ENCODE measurements at regions not wholly inside any gene's neighbourhood (a gene's known extent, or its start where the extent isn't known, plus 50 kb on each side); places are given as distances from the start of the nearest gene placed in this dataset.
"Not testable (repeated sequence)": the region's sequence is repeated elsewhere in the genome, so short reads cannot be mapped to it uniquely, and the experiment has no call there.

DNA sequence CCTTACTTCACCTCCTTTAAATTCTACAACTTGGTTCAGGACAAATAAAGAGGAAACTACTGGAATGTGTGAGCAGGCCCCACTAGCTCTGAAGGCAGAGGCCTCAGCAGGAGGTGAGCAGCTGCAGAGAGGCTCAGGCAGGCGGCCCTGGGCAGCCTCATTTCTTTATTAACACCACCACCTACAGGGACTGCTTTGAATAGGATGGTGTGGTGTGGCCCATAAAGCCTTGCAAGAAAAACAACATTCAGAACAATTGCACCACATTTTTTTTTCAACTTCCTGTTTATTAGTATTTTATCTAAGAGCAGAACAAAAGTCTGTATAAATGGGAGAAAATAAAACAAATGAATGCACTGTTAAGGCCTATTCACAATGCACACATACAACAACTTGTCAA is 333.7 kb downstream of the BCL2L11 start:
- DNase-seq, result peak; percentile 55

DNA sequence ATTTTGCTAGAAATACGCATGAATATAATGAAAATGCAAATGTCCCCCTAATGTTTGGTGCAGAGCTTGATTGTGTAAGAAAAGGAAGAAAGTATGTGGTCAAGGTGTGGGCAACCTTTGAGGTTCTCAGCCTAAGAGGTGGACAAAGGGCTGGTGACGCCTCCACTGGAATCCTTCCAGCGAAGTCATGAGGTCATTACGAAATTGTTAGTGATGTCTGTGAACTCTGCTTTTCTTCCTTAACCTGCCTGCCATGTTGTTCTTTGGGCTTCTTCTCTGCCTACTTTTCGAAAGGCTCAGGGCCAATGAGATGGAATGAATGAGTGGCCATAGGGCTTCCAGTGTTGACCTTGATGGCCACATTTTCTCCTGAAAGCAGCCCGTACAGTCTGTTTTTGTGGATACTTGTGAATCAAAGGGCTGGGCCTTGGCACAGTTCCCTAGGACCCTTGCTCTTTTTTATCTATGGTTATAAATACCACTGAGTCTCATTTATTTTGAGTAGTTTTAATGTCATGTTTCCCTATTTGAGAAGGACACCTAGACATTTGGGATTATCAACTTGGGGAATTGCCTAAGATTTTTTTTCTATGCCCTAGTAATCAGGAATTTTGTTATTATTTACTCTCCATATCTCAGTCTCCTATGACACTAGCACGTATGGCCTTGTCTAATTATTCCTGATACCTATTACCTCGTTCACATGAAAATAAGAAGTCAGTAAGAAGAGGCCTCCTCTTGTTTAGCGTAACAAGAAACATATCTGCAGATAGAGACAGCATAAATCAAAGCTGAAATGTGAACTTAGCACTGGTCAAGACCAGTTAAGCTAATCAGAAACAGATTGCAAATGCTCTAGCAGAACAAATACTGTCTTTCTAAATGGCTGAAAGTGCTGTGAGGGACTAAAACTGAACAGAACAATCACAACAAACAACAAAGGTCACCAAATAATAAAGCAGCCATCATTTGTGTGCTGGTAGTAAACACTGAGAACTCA is 334.6 kb downstream of the BCL2L11 start:
- not testable (repeated sequence) for DNase-seq

DNA sequence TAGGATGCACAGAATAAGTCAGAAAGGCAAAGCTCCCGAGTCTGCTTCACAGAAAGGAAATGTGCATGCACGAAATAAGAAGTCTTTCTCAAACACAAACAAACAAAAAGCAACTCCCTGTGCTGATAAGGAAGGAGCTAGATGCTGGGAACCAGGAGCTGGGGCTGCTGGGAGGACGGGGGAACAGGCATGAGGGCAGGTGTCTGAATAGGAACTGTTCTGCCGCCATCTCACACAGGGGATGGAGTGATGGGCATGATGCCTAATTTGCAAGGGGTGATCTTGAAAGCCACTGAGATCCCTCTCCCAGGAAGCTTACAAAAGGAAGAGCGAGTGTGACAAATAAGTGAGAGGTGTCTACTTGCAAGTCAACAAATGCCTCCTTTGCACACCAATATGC is 336.5 kb downstream of the BCL2L11 start:
- DNase-seq, result not testable (repeated sequence)

DNA sequence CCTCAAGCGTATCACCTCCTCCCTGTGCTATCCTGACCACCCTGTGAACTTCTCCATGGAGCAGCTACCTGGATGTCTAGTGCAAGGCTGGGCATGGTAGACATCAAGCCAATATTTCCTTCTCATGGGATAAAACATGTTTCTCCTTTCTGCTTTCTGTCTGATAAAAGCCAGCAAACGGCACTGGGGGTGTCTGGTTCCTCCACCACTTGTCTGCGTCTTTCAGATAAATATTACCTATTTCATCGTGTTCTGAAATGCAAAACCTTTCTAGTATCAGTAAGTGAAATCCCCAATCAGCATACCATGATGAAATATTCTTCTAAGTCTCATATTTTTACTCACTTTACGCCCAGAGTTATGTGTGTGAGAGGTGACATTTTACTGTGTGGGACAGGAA is 340.2 kb downstream of the BCL2L11 start:
- not testable (repeated sequence) for DNase-seq

DNA sequence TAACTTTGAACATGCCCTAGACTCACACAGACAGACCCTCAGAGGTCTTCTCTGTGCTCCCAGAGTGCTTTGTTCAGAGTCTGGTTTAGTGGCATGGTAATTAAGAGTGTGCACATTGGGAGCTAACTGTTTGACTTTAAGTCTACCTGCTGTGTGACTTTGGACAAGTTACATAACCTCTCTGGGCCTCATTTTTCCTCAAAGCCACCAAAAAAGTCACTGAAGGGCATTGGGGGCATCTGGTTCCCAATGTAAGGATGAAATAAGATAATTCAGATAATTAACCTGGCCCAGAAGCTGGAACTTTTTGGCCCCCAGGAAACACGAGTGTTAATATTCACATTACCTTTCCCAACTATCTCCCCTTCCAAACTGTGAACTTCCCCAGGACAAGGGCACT is 341.1 kb downstream of the BCL2L11 start:
- DNase-seq, result not testable (repeated sequence)

DNA sequence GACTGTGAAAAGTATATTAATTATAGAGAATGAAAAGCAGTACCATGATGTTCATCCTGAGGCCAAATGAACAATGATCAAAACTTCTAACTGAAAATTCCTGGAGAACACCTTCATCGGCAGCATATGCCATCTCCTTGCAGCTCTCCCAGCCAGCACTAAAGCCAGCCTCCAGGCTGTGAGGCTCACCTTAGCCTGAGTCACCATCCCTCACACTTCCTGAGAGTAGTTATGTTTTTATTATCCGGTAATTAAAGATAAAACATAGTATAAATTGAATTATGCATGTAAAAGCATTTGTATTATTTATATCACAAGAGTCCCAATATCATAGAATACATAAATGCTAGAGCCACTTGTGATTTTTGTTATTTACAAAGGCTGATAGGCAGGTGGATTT is 341.9 kb downstream of the BCL2L11 start:
- not testable (repeated sequence) for DNase-seq

DNA sequence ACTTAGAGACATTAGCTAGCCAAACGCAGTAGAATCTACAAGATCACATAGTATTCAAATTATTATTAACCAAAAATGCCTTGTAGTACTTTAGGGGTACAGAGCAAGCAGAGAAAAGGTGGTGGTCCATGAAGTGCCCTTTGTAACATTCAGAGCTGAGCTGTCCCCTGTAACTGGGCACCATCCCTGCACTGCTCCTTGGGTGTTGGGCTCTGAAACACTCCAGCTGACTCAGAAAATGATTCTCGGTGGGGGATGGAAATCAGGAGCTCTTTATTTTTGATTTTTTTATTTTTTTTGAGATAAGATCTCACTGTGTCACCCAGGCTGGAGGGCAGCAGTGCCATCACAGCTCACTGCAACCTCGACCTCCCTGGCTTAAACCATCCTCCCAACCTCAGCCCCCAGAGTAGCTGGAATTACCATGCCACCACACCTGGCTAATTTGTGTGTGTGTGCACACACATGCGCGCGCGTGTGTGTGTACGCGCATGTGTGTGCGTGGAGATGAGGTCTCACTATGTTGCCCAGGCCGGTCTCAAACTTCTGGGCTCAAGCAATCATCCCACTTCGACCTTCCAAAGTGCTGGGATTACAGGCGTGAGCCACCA is 342.6 kb downstream of the BCL2L11 start:
- DNase-seq, result not testable (repeated sequence)

DNA sequence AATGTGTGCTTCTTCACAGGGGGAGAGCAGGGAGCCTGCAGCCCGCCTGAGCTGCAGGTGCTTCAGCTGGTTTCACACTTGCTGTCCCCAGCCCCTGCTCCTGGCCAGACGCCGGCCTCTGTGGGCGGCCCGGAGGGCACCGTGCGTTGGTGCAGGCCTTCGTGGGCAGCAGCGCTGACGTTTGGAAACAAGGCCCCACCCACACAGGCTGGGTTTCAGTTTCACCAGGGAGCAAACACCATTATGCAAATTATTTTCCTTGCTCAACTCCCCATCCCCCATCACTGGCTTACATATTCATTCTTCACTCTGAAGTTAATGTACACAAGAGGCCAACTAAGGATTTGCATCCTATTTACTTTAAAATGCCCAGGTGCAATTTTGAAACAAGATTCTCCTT is 343.2 kb downstream of the BCL2L11 start:
- DNase-seq, result not testable (repeated sequence)

DNA sequence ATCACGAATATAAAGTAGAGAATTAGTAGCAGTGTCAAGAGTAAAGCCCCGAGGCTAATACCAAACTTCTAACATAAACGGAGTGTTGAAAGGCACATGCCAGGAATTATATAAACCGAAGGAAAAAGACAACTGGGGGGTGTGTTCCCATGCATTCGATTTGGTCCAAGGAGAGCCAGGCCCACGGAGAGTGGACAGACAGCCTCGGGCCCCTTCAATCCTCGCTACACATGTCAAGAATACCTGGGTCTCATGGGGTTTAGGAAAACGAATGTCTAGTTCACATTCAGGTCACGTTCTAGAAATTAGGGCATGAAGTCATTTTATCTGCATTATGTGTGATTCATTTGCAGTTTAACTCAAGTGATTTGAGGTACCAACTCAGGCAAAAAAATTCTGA is 343.7 kb downstream of the BCL2L11 start:
- DNase-seq, result not testable (repeated sequence)

DNA sequence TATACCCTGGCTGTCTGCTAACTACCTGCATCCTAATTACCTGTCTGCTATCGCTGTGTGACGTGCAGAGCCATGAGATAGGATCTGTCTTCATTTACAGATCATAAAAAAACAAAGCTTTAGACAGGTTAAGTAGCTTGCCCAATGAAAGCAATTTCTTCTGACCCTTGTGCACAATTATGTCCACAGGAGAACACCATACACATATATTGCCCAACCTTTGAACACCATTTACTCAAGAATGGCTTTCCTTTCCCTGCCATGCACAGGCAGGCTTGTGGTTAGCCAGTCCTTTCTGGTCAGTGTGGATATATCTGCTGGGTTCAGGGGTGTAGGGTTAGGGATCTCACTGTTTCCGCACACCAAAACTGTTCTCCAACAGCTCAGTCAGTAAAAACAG is 344.8 kb downstream of the BCL2L11 start:
- not testable (repeated sequence) for DNase-seq

DNA sequence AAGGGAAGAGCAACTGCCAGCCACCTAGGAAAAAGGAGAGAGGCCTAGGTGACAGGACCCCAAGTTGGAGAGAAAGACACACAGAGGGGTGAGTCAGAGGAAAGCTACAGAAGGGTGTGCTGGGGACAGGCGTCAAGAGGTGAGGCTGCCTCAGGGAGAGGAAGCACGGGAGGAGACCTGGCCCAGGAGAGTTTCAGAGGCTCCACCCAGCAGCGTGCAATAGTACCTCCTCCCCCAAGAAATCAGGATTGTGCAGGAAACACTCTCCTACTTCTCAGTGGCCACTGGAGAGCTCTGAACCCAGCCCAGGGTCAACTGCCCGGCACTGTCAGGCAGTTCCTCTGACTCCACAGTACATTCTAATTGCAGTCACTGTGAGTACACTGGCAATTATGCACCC is 346.0 kb downstream of the BCL2L11 start:
- DNase-seq, result not testable (repeated sequence)

DNA sequence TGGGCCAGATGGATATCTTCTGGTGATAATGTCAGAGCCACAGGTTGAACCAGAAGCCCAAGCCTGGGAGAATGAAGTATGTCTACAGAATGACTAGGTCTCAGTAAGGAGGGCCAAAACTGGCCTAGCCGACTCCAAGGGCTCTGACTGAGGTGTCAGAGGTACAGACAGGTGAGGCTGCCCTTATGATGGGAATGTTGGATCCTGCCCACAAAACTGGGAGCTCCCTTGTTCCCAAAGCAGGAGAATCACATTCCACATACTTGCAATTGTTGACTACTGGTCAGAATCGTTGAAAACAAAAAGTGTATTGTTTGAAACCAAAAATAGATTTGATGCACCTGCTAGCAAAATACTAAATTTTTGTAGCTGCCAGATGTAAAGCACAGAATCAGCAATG is 350.2 kb downstream of the BCL2L11 start:
- not testable (repeated sequence) for DNase-seq

DNA sequence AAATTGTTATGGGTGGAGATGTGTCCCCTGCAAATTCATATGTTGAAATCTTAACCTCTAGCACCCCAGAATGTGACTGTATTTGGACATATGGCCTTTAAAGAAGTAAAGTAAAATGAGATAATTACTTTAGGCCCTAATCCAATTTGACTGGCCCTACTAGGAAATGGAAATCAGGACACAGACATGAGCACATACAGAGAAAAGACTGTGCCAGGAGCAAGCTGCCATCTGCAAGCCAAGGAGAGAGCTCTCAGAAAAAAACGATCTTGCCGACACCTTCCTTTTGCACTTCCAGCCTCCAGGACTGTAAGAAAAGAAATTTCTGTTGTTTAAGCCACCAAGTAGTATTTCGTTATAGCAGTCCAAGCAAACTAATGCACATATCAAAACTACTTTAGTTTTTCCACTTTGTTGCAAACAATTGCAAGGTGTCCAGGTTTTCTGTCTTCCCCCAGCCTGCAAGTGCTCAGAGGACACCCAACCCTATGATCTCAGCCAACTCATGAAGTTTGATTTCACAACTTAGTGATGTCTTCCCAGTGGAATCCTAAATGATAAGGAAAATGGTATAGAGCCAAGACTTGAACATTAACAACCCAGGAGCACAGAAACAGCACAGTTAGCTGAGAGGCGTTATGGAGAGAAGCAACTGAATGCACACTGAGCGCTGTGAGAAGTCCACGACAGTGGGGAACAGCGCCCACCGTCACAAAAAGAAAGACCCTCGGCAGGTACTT is 351.2 kb downstream of the BCL2L11 start:
- not testable (repeated sequence) for DNase-seq

DNA sequence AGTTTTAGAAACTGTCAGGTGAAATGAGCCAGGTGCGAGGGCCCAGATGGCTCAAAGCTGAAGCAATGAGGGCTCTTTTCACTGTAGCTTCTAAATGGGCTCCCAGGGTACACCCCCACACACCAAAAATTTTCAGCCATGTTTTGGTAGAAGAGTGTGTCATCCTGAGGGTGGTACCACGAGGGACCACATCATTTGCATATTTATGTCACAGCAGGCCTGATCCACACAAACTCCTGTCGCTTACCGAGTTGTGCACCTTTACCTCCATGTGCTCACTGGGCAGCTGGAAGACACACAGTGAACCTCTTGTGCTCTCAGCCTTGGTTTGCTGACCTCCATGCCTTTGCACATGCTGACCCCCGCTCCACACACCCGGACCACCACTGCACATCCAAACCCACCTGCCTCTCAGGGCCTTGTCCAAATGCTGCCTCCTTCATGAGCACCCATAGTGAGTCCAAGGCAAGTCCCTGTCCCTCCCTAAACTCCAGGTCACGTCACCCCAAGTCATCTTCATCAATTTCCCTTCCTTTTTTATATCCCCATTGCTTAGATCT is 352.2 kb downstream of the BCL2L11 start:
- DNase-seq, result not testable (repeated sequence)

DNA sequence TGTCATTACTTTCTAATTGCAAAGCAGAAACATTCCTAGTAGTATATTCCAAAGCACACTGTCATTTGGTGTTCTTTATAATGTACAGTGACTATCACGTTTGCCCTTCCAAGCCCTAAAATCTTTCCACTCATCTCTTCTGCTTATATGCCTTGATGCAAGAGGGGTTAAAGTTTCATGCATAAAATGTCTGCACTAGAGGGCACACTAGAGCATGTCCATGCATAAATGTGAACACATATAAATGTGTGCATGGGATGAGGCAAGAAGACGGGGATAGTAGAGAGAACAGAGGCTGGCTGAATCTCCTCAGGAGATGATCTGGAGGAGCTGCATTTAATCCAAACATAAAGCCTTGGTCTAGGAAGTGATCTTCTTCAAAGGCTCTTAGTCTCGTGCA is 352.8 kb downstream of the BCL2L11 start:
- DNase-seq, result not testable (repeated sequence)

DNA sequence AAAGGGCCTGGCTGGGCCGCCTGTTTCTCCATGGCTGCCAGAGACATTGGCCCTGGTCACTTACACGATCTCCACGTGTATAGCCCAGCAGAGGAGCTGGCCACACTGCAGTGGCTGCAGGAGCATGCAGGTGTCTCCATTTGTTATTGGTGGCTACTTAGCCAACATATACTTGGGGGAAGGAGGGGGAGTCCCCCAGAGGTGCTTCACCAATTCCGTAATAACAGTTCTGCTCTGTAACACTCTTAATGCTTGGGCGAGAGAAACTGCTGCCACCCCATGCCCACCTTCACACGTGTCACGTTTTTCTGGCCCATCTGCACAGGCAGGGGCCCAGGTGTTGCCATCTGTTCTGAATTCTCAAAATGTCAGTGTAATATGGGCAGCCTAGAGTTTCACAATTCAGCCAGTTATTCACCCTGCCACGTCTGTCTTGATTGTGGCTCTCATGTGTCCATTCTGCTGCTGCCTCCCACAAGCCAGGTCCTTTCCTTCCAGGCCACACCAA is 353.5 kb downstream of the BCL2L11 start:
- not testable (repeated sequence) for DNase-seq

DNA sequence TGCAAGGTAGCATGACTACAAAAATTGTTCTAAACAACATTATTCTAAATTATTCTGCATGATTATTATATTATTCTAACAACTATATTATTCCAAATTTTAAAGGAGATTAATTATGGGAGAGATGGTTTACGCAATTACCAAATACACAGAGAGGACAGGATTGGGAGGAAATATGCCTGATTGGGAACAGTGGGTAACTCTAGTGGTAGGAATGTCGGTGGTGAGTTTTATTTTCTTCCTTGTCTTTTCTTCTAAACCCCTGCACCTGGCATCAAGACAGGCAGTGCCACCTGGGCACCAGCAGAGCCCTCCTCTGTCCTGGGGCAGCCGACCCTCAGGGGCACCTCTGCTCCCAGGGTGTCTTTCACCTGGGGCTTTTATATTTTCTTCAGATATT is 357.6 kb downstream of the BCL2L11 start:
- DNase-seq, result not testable (repeated sequence)

DNA sequence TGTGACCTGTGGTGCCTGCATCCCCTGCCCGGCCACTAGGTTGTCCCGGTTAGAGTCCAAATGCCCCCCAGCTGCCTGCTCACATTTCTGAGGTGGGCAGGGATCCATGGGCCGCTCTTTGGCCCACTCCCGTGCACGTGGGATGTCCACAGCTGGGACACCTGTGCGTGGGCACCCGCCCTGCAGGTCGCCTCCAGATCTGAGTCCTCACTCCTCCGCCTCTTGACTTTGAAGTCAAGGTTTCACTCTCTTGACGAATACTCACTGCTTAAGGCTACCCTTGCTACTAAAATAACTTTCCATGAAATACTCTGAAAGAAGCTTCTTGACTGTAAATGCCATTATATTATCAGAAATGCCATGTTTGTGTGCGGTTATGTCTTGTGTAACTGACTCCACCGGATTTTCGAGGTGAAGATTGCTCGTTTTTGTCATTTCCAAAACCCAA is 358.2 kb downstream of the BCL2L11 start:
- not testable (repeated sequence) for DNase-seq

DNA sequence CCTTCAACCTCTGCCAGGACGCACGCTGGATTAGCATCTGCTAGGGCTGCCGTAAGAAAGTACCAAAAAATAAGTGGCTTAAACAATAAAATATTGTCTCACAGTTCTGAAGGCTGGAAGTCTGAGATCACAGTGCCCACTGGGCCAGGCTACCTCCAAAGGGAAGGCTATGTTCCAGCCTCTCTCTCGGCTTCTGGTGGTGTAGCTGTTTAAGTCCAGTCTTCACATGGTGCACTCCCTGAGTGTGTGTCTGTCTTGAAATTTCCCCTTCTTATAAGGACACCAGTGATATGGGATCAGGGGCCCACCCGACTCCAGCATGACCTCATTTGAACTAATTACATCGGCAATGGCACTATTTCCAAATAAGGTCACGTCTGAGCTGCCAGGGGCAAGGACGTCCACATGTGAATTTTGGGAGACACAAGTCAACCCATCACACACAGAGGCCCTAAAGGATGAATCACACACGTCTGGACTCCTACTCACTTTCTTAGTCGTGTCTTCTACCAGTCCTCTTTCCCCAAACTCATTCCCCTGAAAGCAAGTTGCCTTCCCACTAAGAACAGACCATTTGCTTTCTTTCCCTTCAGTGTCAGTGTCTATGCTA is 359.4 kb downstream of the BCL2L11 start:
- DNase-seq, result peak; percentile 79

DNA sequence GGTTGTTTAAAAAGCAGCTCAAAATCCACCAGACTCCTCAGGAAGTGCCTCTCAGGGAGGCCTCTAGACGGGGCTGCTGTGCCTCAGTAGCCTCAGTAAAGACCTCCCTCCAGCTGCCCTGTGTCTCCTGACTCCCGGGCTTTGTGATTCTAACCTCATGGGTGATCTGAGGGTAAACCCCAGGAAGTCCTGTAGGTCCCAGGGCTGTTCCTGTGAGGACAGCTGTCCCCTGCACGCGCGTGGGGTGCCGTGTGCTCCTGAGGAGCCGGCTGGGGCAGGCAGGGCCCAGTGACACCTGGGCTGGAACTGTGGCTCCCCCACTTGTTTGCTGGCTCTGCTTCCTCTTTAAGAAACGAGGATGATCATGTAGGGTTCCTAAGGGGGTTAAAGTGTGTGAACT is 359.9 kb downstream of the BCL2L11 start:
- not testable (repeated sequence) for DNase-seq

DNA sequence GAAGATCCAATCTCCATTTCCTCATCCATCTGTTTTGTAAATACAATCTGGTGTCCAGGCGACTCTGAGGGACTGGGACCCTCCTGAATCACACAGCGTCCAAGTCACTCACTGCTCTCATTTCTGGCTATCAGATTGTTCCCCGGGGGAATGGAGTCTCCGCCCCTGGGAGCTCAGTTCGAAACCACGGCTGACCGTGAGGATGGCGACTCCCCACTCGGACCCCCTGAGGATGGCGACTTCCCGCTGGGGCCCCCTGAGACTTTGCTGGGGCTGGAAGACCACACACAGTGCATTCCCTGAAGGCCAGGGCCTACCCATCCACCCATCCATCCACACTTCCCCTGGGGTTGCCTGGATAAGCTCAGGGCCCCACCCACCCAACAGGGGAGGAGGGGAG is 360.5 kb downstream of the BCL2L11 start:
- peak; percentile 28 for DNase-seq

All from fibroblast of skin of right quadriceps (primary cell).